ENCODE measurements at regions not wholly inside any gene's neighbourhood (a gene's known extent, or its start where the extent isn't known, plus 50 kb on each side); places are given as distances from the start of the nearest gene placed in this dataset.

DNA sequence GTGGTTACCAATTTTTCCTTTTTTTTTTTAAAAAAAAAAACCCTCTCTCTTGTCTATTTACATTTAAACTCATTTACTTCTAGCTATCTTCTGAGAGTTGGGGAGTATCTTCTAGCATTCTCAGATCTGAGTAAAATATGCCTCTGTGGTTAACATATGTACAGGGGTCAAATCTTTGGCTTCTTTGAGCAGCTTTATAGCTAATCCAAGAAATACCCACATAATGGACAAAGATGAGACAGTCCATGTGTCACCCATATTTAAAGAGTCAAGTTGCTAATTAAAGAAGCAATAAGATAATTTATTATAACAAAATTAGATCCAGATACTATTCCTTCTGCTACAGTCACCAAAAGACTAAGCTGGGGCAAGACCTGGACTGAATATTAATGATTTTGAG lies 139.0 kb upstream of the HNRNPA3 start:
- TF ChIP-seq, protein P1, sequence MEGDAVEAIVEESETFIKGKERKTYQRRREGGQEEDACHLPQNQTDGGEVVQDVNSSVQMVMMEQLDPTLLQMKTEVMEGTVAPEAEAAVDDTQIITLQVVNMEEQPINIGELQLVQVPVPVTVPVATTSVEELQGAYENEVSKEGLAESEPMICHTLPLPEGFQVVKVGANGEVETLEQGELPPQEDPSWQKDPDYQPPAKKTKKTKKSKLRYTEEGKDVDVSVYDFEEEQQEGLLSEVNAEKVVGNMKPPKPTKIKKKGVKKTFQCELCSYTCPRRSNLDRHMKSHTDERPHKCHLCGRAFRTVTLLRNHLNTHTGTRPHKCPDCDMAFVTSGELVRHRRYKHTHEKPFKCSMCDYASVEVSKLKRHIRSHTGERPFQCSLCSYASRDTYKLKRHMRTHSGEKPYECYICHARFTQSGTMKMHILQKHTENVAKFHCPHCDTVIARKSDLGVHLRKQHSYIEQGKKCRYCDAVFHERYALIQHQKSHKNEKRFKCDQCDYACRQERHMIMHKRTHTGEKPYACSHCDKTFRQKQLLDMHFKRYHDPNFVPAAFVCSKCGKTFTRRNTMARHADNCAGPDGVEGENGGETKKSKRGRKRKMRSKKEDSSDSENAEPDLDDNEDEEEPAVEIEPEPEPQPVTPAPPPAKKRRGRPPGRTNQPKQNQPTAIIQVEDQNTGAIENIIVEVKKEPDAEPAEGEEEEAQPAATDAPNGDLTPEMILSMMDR (IDR thresholded peaks at IDR 0.05; ENCODE audit: unreplicated experiment), result no peak
- Mint-ChIP-seq H3K4me1 (ENCODE audit: unreplicated experiment) (no peaks in the 10 kb centered on the region), H3K4me3 (ENCODE audit: unreplicated experiment) (no peak overlapping the region), H3K36me3 (ENCODE audit: low read depth, unreplicated experiment) (no peaks in the 10 kb centered on the region), H3K27me3 (ENCODE audit: unreplicated experiment) (no peaks in the 10 kb centered on the region), H3K9me3 (ENCODE audit: unreplicated experiment) (no peaks in the 10 kb centered on the region), H3K27ac (ENCODE audit: unreplicated experiment) (no peak overlapping the region)
- DNase-seq (ENCODE audit: low spot score), result no peak

DNA sequence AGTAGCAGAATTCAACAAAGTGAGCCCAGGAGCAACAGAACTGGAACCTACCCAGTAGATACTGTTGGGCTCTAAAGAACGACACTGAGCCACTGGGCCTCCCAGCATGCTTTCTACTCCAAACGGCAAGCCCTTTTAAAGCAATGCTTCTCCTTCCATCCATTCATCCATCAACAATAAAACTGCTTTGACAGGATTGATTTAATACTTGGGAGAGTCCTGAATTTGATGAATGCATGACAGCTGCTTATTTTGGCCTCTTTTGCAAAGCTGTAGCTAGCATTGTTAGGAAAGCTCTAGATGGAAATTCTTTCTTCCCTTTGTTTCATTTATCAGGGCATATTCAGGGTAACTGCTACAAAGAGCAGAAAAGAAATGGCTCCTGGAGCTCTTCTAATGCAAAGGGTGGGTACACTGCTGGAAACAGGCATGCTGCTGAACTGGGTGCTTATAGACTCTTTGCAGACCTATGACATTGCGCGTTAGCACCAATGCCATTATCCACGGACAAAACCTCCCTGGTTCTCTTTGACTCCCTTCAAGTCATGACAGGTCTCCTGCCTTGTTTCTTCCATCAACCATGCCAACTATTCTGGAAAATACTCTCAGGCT lies 138.4 kb upstream of the HNRNPA3 start:
- Mint-ChIP-seq H3K27ac (ENCODE audit: unreplicated experiment) (no peak overlapping the region), H3K27me3 (ENCODE audit: unreplicated experiment) (peaks cover 2% of the 10 kb centered on the region), H3K36me3 (ENCODE audit: low read depth, unreplicated experiment) (no peaks in the 10 kb centered on the region), H3K4me3 (ENCODE audit: unreplicated experiment) (no peak overlapping the region), H3K9me3 (ENCODE audit: unreplicated experiment) (no peaks in the 10 kb centered on the region), H3K4me1 (ENCODE audit: unreplicated experiment) (no peaks in the 10 kb centered on the region)
- TF ChIP-seq, protein P1 (IDR thresholded peaks at IDR 0.05; ENCODE audit: unreplicated experiment), result no peak
- DNase-seq (ENCODE audit: low spot score), result no peak

DNA sequence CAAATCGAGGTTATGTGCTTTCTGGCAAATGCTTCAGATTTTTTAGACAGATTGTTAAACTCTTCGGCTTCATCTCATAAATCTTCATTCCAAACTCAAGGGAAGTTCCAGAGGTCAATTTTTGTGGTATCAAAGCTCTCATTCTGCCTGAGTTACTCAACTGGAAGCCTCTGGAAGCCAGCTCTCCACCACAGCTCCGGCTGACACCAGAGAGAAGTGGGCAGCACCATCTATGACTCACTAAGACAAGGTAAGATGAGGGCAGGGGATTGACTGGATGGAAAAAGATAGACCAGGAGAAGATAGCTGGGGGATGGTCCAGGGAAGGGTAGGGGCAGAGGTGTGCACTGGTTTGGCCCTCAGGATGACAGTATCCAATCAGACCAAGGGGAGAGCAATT lies 137.3 kb upstream of the HNRNPA3 start:
- Mint-ChIP-seq H3K27me3 (ENCODE audit: unreplicated experiment) (peaks cover 2% of the 10 kb centered on the region), H3K4me3 (ENCODE audit: unreplicated experiment) (no peak overlapping the region), H3K27ac (ENCODE audit: unreplicated experiment) (no peak overlapping the region), H3K4me1 (ENCODE audit: unreplicated experiment) (no peaks in the 10 kb centered on the region), H3K36me3 (ENCODE audit: low read depth, unreplicated experiment) (no peaks in the 10 kb centered on the region), H3K9me3 (ENCODE audit: unreplicated experiment) (no peaks in the 10 kb centered on the region)
- TF ChIP-seq, protein P1 (IDR thresholded peaks at IDR 0.05; ENCODE audit: unreplicated experiment), result no peak
- DNase-seq (ENCODE audit: low spot score), result no peak

DNA sequence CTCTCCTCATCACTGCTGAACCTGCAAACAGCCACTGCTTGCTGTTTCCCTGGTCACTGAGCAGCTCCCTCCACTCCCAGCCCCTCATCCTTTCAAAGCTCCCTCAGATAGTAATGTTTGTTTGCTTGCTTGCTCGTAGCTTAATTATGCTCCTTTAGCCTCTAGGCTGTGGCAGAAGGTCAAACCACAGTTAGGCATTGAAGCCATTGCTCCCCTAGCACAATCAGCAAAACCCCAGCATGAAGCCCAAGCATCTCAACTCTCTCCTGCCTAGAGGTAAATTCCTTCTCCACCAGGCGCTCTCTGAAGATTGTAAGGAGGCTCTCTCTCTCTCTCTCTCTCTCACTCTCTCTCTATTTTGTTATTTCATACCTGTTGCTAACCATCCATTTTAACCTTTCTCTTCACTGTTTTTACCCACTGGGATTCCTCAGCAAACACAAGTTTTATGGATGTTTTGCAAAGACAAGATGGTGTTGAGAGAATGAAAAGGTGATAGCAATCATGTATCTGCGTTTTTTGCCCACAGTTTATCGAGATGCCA lies 135.9 kb upstream of the HNRNPA3 start:
- peaks cover 2% of the 10 kb centered on the region for H3K27me3 Mint-ChIP-seq (ENCODE audit: unreplicated experiment)
- no peak overlapping the region for H3K4me3 Mint-ChIP-seq (ENCODE audit: unreplicated experiment)
- TF ChIP-seq, protein P1 (IDR thresholded peaks at IDR 0.05; ENCODE audit: unreplicated experiment), result no peak
- H3K9me3 Mint-ChIP-seq (ENCODE audit: unreplicated experiment), result no peaks in the 10 kb centered on the region
- no peak for DNase-seq (ENCODE audit: low spot score)
- no peaks in the 10 kb centered on the region for H3K4me1 Mint-ChIP-seq (ENCODE audit: unreplicated experiment)
- no peaks in the 10 kb centered on the region for H3K36me3 Mint-ChIP-seq (ENCODE audit: low read depth, unreplicated experiment)
- peak overlapping the region; percentile 8 for H3K27ac Mint-ChIP-seq (ENCODE audit: unreplicated experiment)

DNA sequence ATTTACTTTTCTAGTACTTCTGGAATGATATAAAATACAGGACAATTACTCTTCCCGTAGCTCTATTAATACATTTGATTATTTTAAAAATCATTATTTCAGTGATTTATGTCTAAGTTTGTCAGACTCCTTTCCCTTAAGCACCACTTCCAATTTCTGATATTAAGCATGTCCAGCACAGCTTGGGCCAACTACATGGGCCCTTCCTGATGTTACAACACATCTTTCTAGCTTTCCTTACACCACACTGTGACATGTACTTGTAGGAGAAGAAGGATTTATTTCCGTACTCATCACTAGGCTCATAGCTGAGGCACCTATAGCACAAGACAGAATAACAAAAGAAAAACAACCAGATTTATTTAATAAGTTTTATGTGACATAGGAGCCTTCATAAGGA lies 134.8 kb upstream of the HNRNPA3 start:
- Mint-ChIP-seq H3K27me3 (ENCODE audit: unreplicated experiment) (peaks cover 2% of the 10 kb centered on the region), H3K4me3 (ENCODE audit: unreplicated experiment) (no peak overlapping the region), H3K9me3 (ENCODE audit: unreplicated experiment) (no peaks in the 10 kb centered on the region), H3K36me3 (ENCODE audit: low read depth, unreplicated experiment) (no peaks in the 10 kb centered on the region), H3K27ac (ENCODE audit: unreplicated experiment) (no peak overlapping the region), H3K4me1 (ENCODE audit: unreplicated experiment) (no peaks in the 10 kb centered on the region)
- TF ChIP-seq, protein P1 (IDR thresholded peaks at IDR 0.05; ENCODE audit: unreplicated experiment), result no peak
- no peak for DNase-seq (ENCODE audit: low spot score)
